ENCODE measurements at regions not wholly inside any gene's neighbourhood (a gene's known extent, or its start where the extent isn't known, plus 50 kb on each side); places are given as distances from the start of the nearest gene placed in this dataset.

- peak; percentile 20 for DNase-seq (ENCODE audit: low spot score)
- no peaks in the 10 kb centered on the region for H3K9me3 Mint-ChIP-seq
Measured at GRCh38 chr12:97940629-97941028, 478.0 kb downstream of the RMST start.

DNA sequence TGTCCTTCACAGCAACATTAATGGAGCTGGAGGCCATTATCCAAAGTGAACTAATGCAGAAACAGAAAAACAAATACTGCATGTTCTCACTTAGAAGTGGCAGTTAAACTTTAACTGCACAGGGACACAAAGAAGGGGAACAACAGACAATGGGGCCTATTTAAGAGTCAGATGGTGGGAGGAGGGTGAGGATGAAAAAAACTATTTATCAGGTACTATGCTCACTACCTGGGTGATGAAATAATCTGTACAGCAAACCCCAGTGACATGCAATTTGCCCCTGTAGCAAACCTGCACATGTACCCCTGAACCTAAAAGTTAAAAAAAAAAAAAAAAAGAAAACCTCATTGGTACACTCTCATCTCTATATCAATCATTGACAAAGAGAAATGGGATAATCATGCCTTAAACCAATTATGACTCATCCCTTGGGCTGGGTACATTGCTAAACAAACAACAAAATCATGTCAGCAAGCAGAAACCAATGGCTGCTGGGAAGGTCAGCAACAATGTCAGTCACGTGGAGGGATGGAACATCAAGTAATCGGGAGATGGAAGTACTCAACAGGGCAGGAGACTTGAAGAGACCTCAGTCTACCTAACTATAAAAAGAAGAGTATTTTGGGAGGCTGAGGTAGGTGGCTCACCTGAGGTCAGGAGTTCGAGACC lies 479.2 kb downstream of the RMST start:
- Histone ChIP-seq H3K27ac (no peak overlapping the region), H3K27me3 (no peaks in the 10 kb centered on the region), H3K4me3 (no peak overlapping the region), H3F3A (ENCODE audit: low read depth) (no peaks in the 10 kb centered on the region), H3K4me1 (peaks cover 10% of the 10 kb centered on the region), H3K9me3 (ENCODE audit: low read depth) (no peaks in the 10 kb centered on the region), H3K79me2 (ENCODE audit: low read depth) (no peaks in the 10 kb centered on the region), H3K9ac (no peak overlapping the region), H3K36me3 (no peaks in the 10 kb centered on the region), H3K4me2 (no peak overlapping the region), H2AFZ (replicated peaks) (no peak overlapping the region), H4K20me1 (ENCODE audit: low read depth) (no peaks in the 10 kb centered on the region)
- Mint-ChIP-seq H3K4me3 (no peak overlapping the region), H3K27ac (no peak overlapping the region), H3K9me3 (peaks cover 4% of the 10 kb centered on the region), H3K27me3 (ENCODE audit: insufficient read depth, low read depth) (peaks cover 4% of the 10 kb centered on the region), H3K36me3 (no peaks in the 10 kb centered on the region), H3K4me1 (peaks cover 4% of the 10 kb centered on the region)
- TF ChIP-seq EZH2 (IDR thresholded peaks at IDR 0.05) = no peak
- no peak for TF ChIP-seq CTCF (IDR thresholded peaks at IDR 0.05)
- no peak for TF ChIP-seq EZH2phosphoT487 (IDR thresholded peaks at IDR 0.05)
- no peak for DNase-seq (ENCODE audit: low spot score)

More at GRCh38 chr12:97940629-97941028, 478.0 kb downstream of the RMST start:
- peaks cover 10% of the 10 kb centered on the region for H3K4me1 ChIP-seq
- no peak overlapping the region for H3K27ac ChIP-seq
- peaks cover 3% of the 10 kb centered on the region for H3K27me3 Mint-ChIP-seq (ENCODE audit: insufficient read depth, low read depth)
- H3K9me3 ChIP-seq (ENCODE audit: low read depth) = no peaks in the 10 kb centered on the region
- H3K36me3 Mint-ChIP-seq = no peaks in the 10 kb centered on the region
- H3K27me3 ChIP-seq = no peaks in the 10 kb centered on the region
- H4K20me1 ChIP-seq (ENCODE audit: low read depth) = no peaks in the 10 kb centered on the region
- H3K27ac Mint-ChIP-seq = no peak overlapping the region
- H3K4me3 Mint-ChIP-seq = no peak overlapping the region
- TF ChIP-seq CTCF (IDR thresholded peaks at IDR 0.05) (no peak), EZH2 (IDR thresholded peaks at IDR 0.05) (no peak), EZH2phosphoT487 (IDR thresholded peaks at IDR 0.05) (no peak)
- H3K4me1 Mint-ChIP-seq = peaks cover 4% of the 10 kb centered on the region
- H3K79me2 ChIP-seq (ENCODE audit: low read depth) = no peaks in the 10 kb centered on the region
- no peak overlapping the region for H3K9ac ChIP-seq
- H3F3A ChIP-seq (ENCODE audit: low read depth) = no peaks in the 10 kb centered on the region
- H3K4me2 ChIP-seq = no peak overlapping the region
- H3K4me3 ChIP-seq = no peak overlapping the region
- no peak overlapping the region for H2AFZ ChIP-seq (replicated peaks)
- no peaks in the 10 kb centered on the region for H3K36me3 ChIP-seq

GRCh38 chr12:97943359-97943758 lies 480.8 kb downstream of the RMST start:
- Mint-ChIP-seq H3K27me3 (ENCODE audit: insufficient read depth, low read depth) (peaks cover 6% of the 10 kb centered on the region), H3K27ac (no peak overlapping the region)
- no peaks in the 10 kb centered on the region for H3K27me3 ChIP-seq

More at GRCh38 chr12:97943359-97943758, 480.8 kb downstream of the RMST start:
- Histone ChIP-seq H4K20me1 (ENCODE audit: low read depth) (no peaks in the 10 kb centered on the region), H3K79me2 (ENCODE audit: low read depth) (no peaks in the 10 kb centered on the region), H3K36me3 (no peaks in the 10 kb centered on the region), H3F3A (ENCODE audit: low read depth) (no peaks in the 10 kb centered on the region), H2AFZ (replicated peaks) (peak overlapping the region; percentile 38), H3K9me3 (ENCODE audit: low read depth) (peaks cover 3% of the 10 kb centered on the region), H3K4me2 (no peak overlapping the region), H3K27ac (no peak overlapping the region), H3K4me1 (peaks cover 10% of the 10 kb centered on the region), H3K4me3 (no peak overlapping the region), H3K9ac (no peak overlapping the region)
- DNase-seq (ENCODE audit: low spot score) = no peak
- peak; percentile 17 for TF ChIP-seq CTCF (IDR thresholded peaks at IDR 0.05)
- TF ChIP-seq EZH2 (IDR thresholded peaks at IDR 0.05) = no peak
- TF ChIP-seq EZH2phosphoT487 (IDR thresholded peaks at IDR 0.05) = no peak
- Mint-ChIP-seq H3K36me3 (peaks cover 3% of the 10 kb centered on the region), H3K4me1 (peaks cover 4% of the 10 kb centered on the region), H3K9me3 (peaks cover 14% of the 10 kb centered on the region), H3K4me3 (no peak overlapping the region)
